Activated naive CD8-positive, alpha-beta T cell (primary cell): ENCODE measurements at regions not wholly inside any gene's neighbourhood (a gene's known extent, or its start where the extent isn't known, plus 50 kb on each side); places are given as distances from the start of the nearest gene placed in this dataset.

ENCODE experiments used
- H3K27ac Mint-ChIP-seq: one replicate; pipeline ENCODE4 v1.8.0; 2021; ENCODE audit warnings: mixed read lengths
- H3K27me3 Mint-ChIP-seq: one replicate; pipeline ENCODE4 v1.8.0; 2021; ENCODE audit warnings: mixed read lengths
- H3K36me3 Mint-ChIP-seq: one replicate; pipeline ENCODE4 v1.8.0; 2021; ENCODE audit warnings: mixed read lengths
- H3K4me1 Mint-ChIP-seq: one replicate; pipeline ENCODE4 v1.8.0; 2021; ENCODE audit warnings: low read depth, mixed read lengths
- H3K4me3 Mint-ChIP-seq: one replicate; pipeline ENCODE4 v1.8.0; 2021; ENCODE audit warnings: mild to moderate bottlenecking, mixed read lengths
- H3K9me3 Mint-ChIP-seq: one replicate; pipeline ENCODE4 v1.8.0; 2021; ENCODE audit warnings: low read depth, mixed read lengths

- Mint-ChIP-seq H3K4me1 (no peaks in the 10 kb centered on the region), H3K27me3 (peaks cover 2% of the 10 kb centered on the region), H3K4me3 (no peak overlapping the region), H3K9me3 (no peaks in the 10 kb centered on the region), H3K36me3 (no peaks in the 10 kb centered on the region), H3K27ac (no peak overlapping the region)
These were observed 334.8 kb downstream of the EPM2A start for GRCh38 chr6:145400508-145400907.

DNA sequence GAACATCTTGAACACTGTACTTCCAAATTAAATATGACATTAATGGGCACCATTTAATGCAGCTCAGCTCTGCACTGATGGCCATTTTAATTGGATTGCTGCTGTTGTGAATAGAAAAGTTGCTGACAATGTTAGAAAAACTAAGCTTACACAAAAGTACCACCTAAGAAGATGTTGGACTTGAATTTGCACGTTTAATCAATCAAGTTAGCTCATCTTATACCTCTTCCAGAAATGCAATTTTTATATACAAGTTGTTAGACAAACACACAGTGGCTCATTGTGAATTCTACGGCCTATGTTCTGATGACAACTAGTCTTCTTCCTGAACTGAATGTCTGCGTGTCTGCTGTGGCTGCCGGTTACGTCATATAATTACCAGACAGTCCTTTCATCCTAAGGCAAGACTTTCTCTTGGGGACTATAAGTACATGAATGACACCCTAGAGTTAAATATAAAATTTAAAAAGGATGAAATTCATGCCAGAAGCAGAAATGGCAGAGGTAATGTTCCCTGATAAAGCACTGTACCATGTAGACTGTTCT, 330.2 kb downstream of the EPM2A start:
- Mint-ChIP-seq H3K27me3 (no peaks in the 10 kb centered on the region), H3K36me3 (no peaks in the 10 kb centered on the region), H3K4me1 (no peaks in the 10 kb centered on the region), H3K4me3 (no peak overlapping the region), H3K27ac (no peak overlapping the region), H3K9me3 (no peaks in the 10 kb centered on the region)

DNA sequence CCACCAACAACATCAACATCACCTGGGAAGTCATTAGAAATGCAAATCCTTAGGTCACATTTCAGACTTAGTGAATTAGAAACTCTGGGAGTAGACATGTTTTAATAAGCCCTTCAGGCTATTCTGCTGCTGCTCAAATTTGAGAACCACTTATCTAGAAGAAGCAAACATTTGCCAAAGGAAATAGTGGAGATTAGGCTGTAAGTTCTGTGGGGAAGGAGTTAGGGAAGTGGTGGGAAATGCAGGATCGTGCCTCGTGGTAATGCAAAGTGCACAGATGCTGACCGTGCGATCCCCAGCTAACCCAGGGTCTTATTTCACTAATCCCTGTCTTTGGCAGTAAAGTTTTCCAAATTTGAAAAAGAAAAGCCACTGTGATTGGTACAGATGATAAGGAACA, 328.5 kb downstream of the EPM2A start:
- Mint-ChIP-seq H3K27ac (no peak overlapping the region), H3K9me3 (no peaks in the 10 kb centered on the region), H3K4me3 (no peak overlapping the region), H3K27me3 (no peaks in the 10 kb centered on the region), H3K36me3 (no peaks in the 10 kb centered on the region), H3K4me1 (no peaks in the 10 kb centered on the region)

GRCh38 chr6:145415616-145416015, 319.7 kb downstream of the EPM2A start:
- no peaks in the 10 kb centered on the region for H3K4me1 Mint-ChIP-seq
- H3K36me3 Mint-ChIP-seq = no peaks in the 10 kb centered on the region
- no peaks in the 10 kb centered on the region for H3K9me3 Mint-ChIP-seq
- H3K27me3 Mint-ChIP-seq = no peaks in the 10 kb centered on the region
- no peak overlapping the region for H3K27ac Mint-ChIP-seq
- H3K4me3 Mint-ChIP-seq = no peak overlapping the region

- H3K27me3 Mint-ChIP-seq = peaks cover 3% of the 10 kb centered on the region
- H3K36me3 Mint-ChIP-seq = no peaks in the 10 kb centered on the region
- H3K9me3 Mint-ChIP-seq = no peaks in the 10 kb centered on the region
- H3K27ac Mint-ChIP-seq = no peak overlapping the region
- H3K4me3 Mint-ChIP-seq = no peak overlapping the region
- no peaks in the 10 kb centered on the region for H3K4me1 Mint-ChIP-seq
These were observed 314.7 kb downstream of the EPM2A start for GRCh38 chr6:145420599-145420998.

GRCh38 chr6:145423936-145424335, 311.4 kb downstream of the EPM2A start:
- no peak overlapping the region for H3K27ac Mint-ChIP-seq
- no peaks in the 10 kb centered on the region for H3K36me3 Mint-ChIP-seq
- no peak overlapping the region for H3K4me3 Mint-ChIP-seq
- peaks cover 3% of the 10 kb centered on the region for H3K27me3 Mint-ChIP-seq
- H3K9me3 Mint-ChIP-seq = no peaks in the 10 kb centered on the region
- H3K4me1 Mint-ChIP-seq = no peaks in the 10 kb centered on the region

GRCh38 chr6:145427232-145427631, 308.1 kb downstream of the EPM2A start:
- no peaks in the 10 kb centered on the region for H3K4me1 Mint-ChIP-seq
- no peak overlapping the region for H3K27ac Mint-ChIP-seq
- no peaks in the 10 kb centered on the region for H3K9me3 Mint-ChIP-seq
- no peak overlapping the region for H3K4me3 Mint-ChIP-seq
- no peaks in the 10 kb centered on the region for H3K36me3 Mint-ChIP-seq
- peaks cover 4% of the 10 kb centered on the region for H3K27me3 Mint-ChIP-seq

DNA sequence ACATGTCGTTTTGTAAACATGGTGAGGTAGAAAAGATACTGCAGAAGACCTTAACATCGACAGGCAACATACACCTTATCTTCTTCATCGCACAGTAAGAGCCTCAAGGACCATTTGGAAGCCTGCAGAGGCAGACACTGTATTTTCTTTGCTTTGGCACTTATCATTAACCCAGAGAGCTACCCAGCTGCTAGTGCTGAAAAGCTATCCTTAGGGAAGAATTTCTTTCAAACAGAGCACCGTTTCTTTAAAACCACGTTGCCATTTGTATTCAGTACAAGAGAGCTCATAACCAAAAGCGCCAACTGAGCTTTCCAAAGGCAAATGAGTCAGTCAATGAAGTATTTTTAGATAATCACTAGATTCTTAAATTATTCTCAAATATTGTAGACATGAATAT, 306.6 kb downstream of the EPM2A start:
- H3K27me3 Mint-ChIP-seq = peaks cover 1% of the 10 kb centered on the region
- H3K9me3 Mint-ChIP-seq = no peaks in the 10 kb centered on the region
- no peaks in the 10 kb centered on the region for H3K36me3 Mint-ChIP-seq
- no peak overlapping the region for H3K4me3 Mint-ChIP-seq
- no peak overlapping the region for H3K27ac Mint-ChIP-seq
- no peaks in the 10 kb centered on the region for H3K4me1 Mint-ChIP-seq

- no peaks in the 10 kb centered on the region for H3K4me1 Mint-ChIP-seq
- H3K27ac Mint-ChIP-seq = no peak overlapping the region
- peaks cover 4% of the 10 kb centered on the region for H3K27me3 Mint-ChIP-seq
- H3K4me3 Mint-ChIP-seq = no peak overlapping the region
- peaks cover 27% of the 10 kb centered on the region for H3K9me3 Mint-ChIP-seq
- H3K36me3 Mint-ChIP-seq = peaks cover 5% of the 10 kb centered on the region
These were observed 293.2 kb downstream of the EPM2A start for GRCh38 chr6:145442110-145442509.

- Mint-ChIP-seq H3K9me3 (peaks cover 22% of the 10 kb centered on the region), H3K4me1 (no peaks in the 10 kb centered on the region), H3K27me3 (peaks cover 4% of the 10 kb centered on the region), H3K36me3 (peaks cover 5% of the 10 kb centered on the region), H3K27ac (no peak overlapping the region), H3K4me3 (no peak overlapping the region)
These were observed 289.6 kb downstream of the EPM2A start for GRCh38 chr6:145445674-145446073.

- H3K27ac Mint-ChIP-seq = no peak overlapping the region
- no peaks in the 10 kb centered on the region for H3K4me1 Mint-ChIP-seq
- no peak overlapping the region for H3K4me3 Mint-ChIP-seq
These were observed 284.3 kb downstream of the EPM2A start for GRCh38 chr6:145451029-145451428.

GRCh38 chr6:145453376-145453775, 281.9 kb downstream of the EPM2A start:
- no peaks in the 10 kb centered on the region for H3K27me3 Mint-ChIP-seq
- no peaks in the 10 kb centered on the region for H3K36me3 Mint-ChIP-seq
- no peaks in the 10 kb centered on the region for H3K9me3 Mint-ChIP-seq
- no peaks in the 10 kb centered on the region for H3K4me1 Mint-ChIP-seq
- no peak overlapping the region for H3K27ac Mint-ChIP-seq
- H3K4me3 Mint-ChIP-seq = no peak overlapping the region

More at GRCh38 chr6:145451029-145451428, 284.3 kb downstream of the EPM2A start:
- H3K36me3 Mint-ChIP-seq = no peaks in the 10 kb centered on the region
- no peaks in the 10 kb centered on the region for H3K27me3 Mint-ChIP-seq
- H3K9me3 Mint-ChIP-seq = peaks cover 9% of the 10 kb centered on the region

- H3K4me1 Mint-ChIP-seq = no peaks in the 10 kb centered on the region
- no peaks in the 10 kb centered on the region for H3K27me3 Mint-ChIP-seq
- H3K36me3 Mint-ChIP-seq = no peaks in the 10 kb centered on the region
- no peak overlapping the region for H3K27ac Mint-ChIP-seq
- no peak overlapping the region for H3K4me3 Mint-ChIP-seq
- no peaks in the 10 kb centered on the region for H3K9me3 Mint-ChIP-seq
These were observed 281.3 kb downstream of the EPM2A start for GRCh38 chr6:145454006-145454405.

- H3K4me1 Mint-ChIP-seq = no peaks in the 10 kb centered on the region
- no peak overlapping the region for H3K4me3 Mint-ChIP-seq
- no peaks in the 10 kb centered on the region for H3K36me3 Mint-ChIP-seq
- H3K9me3 Mint-ChIP-seq = no peaks in the 10 kb centered on the region
- no peak overlapping the region for H3K27ac Mint-ChIP-seq
- no peaks in the 10 kb centered on the region for H3K27me3 Mint-ChIP-seq
These were observed 277.8 kb downstream of the EPM2A start for GRCh38 chr6:145457556-145457955.

- no peaks in the 10 kb centered on the region for H3K27me3 Mint-ChIP-seq
- no peak overlapping the region for H3K27ac Mint-ChIP-seq
- H3K4me1 Mint-ChIP-seq = no peaks in the 10 kb centered on the region
- H3K36me3 Mint-ChIP-seq = no peaks in the 10 kb centered on the region
- no peak overlapping the region for H3K4me3 Mint-ChIP-seq
- H3K9me3 Mint-ChIP-seq = peaks cover 11% of the 10 kb centered on the region
These were observed 266.8 kb downstream of the EPM2A start for GRCh38 chr6:145468534-145468933.

DNA sequence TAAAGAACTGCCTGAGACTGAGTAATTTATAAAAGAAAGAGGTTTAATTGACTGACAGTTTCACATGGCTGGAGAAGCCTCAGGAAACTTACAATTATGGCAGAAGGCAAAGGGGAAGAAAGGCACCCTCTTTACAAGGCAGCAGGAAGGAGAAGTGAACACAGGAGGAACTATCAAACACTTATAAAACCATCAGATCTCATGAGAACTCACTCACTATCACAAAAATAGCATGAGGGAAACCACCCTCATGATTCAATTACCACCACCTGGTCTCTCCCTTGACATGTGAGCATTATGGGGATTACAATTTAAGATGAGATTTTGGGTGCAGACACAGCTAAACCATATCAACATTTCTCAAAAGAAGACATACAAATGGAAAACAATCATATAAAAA, 266.3 kb downstream of the EPM2A start:
- Mint-ChIP-seq H3K27ac (no peak overlapping the region), H3K9me3 (peaks cover 12% of the 10 kb centered on the region), H3K36me3 (no peaks in the 10 kb centered on the region), H3K4me1 (no peaks in the 10 kb centered on the region), H3K27me3 (no peaks in the 10 kb centered on the region), H3K4me3 (no peak overlapping the region)
